DMS114 treated with DMSO at 0.1 percent for 48 hours (cell line): ENCODE measurements at regions not wholly inside any gene's neighbourhood (a gene's known extent, or its start where the extent isn't known, plus 50 kb on each side); places are given as distances from the start of the nearest gene placed in this dataset.

Experiments
- DNase-seq: peaks from one replicate; lab custom pipeline; 2025; ENCODE audit not compliant: unreplicated experiment; lab: John Stamatoyannopoulos, UW

DNA sequence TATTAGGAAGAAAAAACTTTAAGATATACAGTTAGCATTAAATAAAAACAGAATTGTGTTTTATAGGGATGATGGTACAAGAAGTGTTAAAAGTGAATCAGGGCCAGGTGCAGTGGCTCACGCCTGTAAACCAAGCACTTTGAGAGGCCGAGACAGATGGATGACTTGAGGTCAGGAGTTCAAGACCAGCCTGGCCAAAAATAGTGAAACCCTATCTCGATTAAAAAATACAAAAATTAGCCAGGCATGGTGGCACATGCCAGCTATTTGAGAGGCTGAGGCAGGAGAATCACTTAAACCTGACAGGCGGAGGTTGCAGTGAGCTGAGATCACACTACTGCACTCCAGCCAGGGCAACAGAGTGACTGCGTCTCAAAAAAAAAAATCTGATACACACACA is 282.9 kb upstream of the ATP10B start:
- no peak for DNase-seq

DNA sequence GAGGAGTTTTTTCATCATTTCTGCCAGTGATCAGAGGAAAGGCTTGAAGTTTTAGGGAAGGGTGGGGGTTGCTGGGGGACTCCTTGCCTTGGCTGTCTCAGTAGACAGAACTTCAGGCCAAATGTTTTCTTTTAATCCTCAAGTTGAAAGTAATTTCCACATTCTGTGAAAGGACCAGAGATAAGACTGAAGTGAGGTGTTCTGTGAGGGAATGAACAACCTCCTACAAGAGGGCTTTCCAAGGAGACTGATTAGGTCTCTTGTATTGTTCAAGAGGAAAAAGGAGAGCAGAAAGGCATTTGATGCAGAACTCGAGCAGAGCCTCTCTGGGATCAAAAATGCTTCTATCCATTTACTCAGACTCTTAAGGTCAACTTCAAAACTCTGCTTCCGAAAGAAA is 282.1 kb upstream of the ATP10B start:
- no peak for DNase-seq

DNA sequence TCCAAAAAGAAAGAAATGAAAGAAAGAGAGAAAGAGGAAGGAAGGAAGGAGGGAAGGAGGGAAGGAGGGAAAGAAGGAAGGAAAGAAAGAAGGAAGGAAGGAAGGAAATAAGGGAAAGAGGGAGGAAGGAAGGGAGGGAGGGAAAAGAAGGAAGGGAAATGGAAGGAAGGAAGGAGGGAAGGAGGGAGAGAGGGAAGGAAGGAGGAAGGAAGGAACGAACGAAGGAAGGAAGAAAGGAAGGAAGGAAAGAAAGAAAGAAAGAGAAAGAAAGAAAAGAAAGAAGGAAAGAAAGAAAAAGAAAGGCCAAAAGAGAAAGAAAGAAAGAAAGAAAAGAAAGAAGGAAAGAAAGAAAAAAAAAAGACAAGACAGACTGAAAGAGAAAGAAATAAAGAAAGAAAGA is 263.9 kb upstream of the ATP10B start:
- no peak for DNase-seq

DNA sequence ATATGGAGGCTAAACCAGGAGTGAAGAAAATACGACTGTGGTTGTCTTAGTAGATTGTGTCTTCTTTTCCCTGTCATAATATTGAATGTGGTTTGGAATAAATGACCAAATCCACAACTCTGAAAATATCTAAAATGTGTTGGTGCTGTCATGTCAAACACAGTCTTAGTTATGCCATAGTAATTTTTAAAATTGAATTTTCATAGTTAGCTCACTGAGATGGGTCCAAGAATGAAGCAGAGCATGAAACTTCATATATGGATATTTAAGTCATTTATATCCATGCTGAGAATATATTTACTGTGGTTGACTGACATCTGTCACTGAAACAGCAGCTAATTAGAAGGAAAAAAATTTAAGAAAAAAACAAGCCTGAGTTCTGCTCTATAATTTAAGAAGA is 260.4 kb upstream of the ATP10B start:
- no peak for DNase-seq

DNA sequence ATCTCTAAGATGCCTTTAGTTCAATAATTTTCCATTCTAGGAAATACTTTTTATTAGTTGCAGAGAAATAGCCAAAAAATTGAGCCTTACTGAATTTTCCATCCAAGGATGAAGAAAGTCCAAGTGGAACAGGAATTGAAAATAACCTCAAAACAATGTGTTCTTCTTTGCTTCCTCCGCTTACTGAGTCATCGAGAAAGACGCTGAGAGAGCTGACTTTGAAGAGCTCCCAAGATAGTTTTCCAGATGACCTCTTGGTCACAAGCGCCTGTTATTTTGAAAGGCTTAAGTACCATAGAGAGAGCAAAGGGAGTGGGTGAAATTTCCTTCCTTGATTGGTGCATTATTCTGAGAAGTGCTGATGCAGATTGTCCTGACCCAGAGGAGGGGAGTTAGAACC is 253.5 kb upstream of the ATP10B start:
- DNase-seq = no peak

DNA sequence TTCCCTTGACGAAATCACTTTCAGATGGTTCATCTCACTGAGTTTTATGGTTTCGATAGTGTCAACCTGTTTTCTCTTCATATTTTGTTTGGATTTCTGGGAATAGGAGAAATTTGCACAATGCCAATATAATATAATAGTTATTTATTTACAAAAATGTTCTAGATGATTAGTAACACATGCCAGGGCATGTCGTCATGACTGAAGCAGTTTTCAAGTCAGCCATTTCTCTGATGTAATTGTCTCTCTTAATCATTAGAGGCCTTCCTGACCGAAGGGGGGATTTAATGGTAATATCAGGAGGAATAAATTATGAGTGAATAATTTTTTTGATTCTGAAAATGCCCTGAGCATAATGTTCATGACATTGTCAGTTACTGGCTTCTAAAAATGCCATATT is 246.5 kb upstream of the ATP10B start:
- DNase-seq = no peak

DNA sequence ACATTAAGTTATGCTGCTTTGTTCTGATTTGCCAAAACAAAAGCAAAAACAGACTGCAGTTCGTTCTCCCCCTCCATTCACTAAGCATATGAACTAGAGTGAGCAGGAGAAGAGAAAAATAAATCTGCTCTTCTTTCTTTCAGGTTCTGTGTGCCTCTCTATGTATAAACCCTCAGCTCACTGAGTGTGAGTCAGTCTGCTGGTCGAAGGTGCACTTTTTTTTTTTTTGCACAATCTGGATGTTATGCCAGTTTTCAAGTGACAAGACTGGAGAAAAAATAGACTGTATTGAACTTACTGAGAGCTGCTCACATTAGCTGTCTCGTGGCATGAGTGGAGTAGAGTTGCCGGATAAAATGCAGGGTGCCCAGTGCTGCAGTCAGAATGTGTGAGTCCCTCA is 244.6 kb upstream of the ATP10B start:
- DNase-seq = no peak

DNA sequence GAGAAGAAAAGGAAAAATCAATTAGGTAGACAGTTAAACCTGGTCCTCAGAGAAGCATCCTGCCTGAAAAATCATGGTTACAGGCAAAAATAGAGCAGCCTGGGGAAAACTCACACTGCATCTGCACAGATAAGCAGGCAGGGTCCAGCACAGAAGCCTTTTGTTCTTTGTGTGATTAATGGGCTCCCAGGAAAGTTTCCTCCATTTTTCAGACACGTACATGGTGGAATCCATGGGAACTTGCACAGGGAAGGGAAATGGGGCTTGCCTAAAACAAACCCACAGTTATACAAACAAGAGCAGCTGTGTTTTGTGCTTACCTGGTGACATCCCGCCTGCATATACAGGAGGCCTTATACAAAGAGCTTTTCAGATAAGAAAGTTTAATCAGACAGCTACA is 243.9 kb upstream of the ATP10B start:
- no peak for DNase-seq

DNA sequence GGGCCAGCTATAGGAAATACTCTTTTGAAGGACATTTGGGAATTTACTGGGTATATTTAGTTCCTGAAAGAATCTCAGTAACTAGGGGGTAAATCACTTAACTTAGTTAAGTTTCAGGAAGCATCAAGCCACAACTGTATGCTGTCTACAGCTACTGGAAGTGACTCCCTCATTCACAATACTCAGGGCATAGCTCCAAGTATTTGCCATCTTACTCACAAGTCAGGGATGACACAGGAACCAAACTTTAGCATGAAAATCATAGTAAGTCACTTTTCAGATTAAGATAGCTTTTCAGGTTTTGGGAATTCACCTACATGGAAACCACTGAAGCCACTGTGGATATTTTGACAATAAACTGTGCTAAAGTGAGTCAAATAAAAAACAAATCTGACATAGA is 242.4 kb upstream of the ATP10B start:
- no peak for DNase-seq

DNA sequence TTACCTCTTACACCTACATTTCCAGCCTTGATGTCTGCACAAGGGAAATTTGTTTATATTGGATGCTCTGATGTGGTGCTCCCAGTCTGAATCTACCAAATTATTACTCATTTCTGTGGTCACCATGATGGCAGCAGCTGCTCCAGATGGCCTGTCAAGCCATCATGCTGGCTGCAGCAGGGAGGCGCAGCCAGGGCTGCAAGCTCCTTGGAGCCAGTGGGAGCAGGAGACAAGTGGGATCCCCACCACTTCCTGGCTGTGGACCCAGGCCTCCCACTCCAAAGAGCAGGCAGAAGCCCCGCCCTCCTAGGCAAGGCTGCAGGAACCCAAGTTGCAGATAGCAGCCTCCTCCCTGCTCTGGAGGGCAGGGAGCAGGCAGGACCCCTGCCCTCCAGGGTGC is 241.1 kb upstream of the ATP10B start:
- DNase-seq = no peak

DNA sequence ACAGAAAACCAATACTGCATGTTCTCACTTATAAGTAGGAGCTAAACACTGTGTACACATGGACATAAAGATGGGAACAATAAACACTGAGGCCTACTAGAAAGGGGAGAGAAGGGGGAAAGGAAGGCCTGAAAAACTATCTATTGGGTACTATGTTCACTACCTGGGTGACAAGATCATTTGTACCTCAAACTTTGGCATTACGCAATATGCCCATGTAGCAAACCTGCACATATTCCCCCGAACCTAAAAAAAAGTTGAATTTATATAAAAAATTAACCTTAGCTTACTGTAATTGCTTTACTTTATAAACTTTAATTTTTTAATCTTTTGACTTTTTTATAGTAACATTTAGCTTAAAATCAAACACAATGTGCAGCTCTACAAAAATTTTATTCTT is 237.6 kb upstream of the ATP10B start:
- no peak for DNase-seq

DNA sequence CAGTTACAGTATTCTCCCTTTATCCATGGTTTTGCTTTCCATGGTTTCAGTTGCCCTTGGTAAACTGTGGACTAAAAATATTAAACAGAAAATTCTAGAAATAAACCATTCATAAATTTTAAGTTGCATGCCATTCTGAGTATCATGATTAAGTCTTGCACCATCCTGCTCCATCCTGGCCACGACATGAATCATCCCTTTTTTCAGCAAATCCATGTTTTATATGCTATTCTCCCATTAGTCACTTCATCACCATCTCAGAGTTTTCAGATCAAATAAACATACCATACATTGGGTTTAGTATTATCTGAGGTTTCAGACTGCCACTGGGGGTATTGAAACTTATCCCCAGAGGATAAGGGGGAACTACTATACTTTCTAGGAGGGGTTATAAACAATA is 234.4 kb upstream of the ATP10B start:
- no peak for DNase-seq

DNA sequence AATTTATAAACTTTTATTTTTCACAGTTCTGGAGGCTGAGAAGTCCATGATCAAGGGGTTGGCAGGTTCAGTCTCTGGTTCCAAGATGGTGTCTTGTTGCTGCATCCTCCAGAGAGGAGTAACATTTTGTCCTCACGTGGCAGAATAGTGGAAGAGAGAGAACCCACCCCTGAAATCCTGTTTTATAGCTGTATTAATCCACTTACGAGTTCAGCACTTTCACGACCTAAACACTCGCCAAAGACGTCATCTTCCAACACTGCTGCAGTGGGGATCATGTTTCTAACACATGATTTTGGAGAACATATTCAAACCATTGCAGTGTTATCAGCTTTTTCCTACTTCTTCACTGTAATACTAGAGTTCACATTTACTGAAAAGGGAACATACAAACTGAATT is 233.0 kb upstream of the ATP10B start:
- DNase-seq = no peak

DNA sequence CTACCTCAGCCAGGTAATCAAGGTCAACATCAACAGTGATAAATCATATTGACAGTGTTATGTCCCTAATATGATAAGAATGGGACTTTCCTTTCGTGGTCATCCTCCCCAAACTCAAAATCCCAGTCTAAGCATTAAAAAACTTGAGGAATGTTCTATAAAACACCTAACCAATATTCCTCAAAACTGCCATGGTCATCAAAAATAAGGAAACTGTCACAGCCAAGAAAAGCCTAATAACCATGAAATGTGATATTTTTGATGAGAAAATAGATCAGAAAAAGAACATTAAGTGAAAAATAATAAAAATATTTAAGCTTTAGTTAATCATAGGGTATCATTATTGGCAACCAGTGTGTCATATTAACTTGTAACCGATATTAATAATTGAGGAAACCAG is 232.1 kb upstream of the ATP10B start:
- no peak for DNase-seq

DNA sequence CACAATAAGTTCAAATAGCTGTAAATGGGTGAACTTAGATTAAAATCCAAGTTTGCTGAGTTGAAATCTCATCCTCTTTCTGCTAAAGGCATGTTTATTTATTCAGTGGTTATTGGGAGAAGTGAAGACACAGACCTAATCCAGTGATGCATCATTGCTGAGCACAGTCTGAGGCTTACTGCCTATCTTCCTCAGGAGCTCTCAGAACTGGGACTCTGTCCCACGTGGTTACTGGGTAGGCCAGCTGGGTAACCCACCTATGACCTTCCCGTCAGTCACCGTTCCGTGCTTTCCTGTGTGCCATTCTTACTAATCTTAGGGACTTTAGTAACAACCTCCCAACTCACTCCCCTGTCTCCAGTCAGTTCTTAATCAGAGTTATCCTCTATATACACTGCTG is 226.8 kb upstream of the ATP10B start:
- no peak for DNase-seq

DNA sequence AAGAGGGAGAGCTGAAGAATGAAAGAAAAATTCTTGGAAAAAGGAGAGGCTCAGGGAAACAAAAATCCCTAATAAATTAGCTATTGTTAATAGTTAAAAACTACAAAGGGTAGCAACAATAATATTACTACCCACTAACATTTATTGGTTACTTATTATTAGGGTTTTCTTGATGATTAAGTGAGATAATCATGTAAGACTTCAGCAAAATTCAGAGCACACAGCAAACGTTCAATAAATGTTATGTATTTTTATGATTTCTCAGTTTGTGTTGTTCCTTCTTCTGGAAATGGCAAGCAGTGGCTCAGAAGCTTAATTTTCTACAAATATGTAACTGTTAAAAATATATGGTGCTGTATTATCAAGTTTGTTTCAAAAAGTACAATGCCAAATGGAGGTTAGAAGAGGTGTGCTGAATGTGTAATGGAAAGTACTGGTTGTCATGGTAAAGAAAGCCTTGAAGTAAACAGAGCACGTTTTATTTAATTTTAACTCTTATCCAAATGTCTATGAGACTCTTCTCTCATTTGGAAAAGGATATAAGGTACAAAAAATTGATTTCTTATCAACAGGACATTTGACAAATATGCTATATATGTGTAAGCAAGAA is 226.0 kb upstream of the ATP10B start:
- no peak for DNase-seq

DNA sequence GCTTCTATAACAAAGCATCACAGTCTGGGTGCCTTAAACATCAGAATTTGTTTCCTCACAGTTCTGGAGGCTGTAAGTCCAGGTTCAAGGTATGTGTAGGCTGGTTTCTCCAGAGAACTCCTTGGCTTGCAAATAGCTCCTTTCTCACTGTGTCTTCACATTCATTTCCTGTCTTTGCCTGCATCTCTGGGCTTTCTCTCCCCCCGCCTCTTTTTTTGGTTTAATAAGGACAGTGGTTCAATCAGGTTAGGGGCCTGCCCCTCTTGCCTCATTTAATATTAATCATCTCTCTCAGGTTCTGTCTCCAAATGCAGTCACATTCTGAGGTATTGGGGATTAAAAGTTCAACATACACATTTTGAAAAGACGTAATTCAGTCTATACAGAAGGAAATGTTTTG is 225.5 kb upstream of the ATP10B start:
- DNase-seq = no peak

DNA sequence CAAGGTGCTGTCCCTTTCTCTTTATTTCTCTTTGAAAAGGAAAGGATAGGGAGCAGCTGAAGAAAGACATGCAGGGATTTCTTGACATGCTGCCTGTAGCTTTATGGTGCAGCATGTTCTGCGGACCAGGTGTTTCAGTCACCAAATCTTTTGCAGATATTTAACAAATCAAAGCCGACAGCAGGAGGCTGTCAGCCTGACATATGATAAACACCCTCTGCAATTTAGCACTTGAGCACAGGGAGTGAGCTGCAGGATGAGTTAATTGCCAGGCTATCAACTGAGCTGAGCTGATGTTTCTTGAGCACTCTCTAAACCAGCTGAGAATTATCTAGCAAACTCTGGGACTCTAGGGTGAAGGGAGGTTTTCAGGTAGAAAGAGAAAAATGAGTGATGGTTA is 212.8 kb upstream of the ATP10B start:
- DNase-seq = no peak

DNA sequence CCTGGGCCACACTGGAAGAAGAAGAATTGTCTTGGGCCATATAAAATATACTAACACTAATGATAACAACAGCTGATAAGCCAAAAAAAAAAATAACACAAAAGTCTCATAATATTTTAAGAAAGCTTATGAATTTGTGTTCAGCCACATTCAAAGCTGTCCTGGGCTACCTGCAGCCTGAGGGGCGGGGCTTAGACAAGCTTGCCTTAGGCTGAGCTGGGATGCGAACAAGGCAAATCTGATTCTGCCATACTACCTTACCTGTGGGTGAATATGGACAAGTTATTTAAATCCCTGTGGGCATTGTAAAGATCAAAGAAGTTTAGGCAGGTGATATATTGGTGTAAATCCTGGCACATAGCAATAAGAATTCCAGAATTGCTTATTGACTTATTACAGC is 212.3 kb upstream of the ATP10B start:
- DNase-seq = no peak

DNA sequence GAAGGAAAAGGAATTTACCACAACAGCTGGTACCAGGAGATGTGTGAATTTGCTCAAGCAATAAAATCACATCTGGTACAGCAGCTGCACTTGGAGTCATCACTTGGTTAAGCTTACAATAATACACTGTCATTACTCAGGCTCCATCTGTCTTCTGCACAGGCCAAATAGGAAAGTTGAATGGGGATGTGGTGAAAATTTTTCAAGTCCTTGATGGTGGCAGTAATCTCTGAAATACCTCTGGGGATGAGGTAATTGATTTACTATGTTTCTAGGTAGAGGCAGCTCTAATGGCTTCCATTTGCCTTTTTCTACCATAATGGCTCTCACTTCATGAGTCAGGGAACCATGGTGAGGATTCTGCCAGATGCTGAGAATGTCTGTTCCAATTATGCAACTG is 206.8 kb upstream of the ATP10B start:
- DNase-seq = no peak

DNA sequence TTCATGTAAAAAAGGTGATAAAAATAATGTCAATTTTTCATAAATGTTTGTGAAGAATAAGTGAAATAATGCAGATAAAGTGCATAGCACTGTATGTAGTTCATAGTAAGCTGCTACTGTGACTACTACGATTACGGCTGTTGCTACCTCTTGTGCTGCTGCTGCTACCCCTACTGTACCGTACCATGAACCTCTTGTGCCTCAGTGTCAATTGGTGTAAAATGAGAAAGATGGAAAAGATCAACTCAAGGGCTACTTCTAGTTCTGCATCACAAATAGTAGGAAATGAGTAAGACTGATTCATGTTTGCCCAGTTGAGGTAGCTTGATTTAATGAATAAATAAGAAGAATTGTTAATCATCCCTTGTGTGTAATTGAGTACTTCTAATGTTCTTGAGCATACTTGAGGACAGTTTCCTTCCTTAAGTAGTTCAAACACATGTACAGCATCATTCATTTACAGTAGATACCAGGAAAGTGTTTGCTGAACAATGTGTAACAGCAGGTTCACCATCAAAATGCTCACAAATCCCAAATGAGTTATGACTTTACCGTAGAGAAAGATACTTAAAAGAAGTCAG is 200.0 kb upstream of the ATP10B start:
- no peak for DNase-seq

DNA sequence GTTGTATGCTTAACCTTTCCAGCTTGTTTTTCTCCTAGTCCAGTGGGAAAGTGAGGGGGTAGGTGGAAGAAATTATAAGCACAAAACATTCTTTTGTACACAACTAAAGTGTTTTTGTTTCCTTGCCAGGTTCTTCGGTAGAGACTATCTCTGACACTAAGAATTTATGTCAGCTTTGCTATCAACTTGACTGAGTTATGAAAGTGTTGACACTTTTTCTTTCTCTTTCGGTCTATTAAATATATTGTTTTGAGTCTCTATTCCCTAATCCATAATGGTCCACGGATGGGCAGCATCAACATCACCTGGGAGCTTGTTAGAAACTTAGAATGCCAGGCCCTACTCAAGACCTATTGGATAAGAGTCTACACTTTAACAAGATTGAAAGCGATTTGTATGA is 195.0 kb upstream of the ATP10B start:
- no peak for DNase-seq

DNA sequence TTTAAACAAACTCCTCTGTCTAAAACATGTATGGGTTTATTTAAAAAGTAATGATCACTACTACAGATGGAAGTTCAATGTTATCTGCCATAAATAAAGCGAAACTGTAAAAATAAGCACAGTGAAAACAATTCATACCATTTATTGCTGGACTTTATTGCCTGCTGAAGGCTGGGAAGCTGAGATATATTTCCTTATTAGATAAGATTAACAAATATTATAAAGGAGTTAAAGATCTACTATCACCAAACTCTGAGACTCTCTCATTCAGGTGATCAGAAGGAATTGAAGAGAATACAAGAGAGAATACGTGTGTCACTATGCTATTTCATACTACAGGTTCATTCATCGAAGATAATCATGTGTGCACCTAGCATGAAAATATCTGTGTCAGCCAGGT is 190.9 kb upstream of the ATP10B start:
- DNase-seq = no peak

DNA sequence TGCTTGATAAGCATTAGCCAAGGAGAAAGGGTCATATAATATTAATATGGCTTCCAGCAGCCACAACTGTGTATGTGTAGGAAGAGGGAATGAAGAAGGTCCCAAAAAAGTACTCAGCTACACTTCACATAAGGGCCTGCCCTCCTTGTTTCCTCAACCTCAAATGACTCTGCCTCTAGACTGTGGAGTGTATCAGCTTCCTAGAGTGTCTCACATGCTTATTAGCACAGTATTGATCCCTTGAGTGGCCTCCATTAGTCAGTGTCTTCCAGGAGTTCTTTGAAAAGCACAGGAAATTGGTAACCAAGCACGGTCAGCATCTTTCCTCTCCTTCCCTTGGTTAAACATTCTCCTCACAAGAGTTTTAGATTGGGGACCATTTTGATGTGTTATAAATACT is 190.4 kb upstream of the ATP10B start:
- DNase-seq = no peak
